ENCODE measurements at regions not wholly inside any gene's neighbourhood (a gene's known extent, or its start where the extent isn't known, plus 50 kb on each side); places are given as distances from the start of the nearest gene placed in this dataset.

DNA sequence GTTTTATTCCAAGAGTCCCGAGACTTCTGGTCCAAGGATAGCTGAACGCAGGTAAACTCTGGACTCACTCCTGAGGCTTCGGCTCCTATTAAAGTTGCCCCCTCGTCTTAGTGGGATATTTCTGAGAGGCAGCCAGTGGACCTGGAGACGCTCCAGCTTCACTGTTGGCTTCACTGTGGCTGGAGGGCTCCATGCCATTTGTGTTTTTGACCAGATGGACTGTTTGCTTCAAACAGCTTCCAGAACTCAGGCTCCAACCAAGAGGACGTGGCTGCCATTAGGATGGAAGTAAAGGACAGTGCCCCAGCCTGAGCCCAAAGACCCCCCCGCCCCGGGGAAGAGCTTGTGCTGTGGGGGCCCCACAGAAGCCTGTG is 94.4 kb upstream of the LDAH start:
- TF ChIP-seq TSHZ2 (CRISPR knock-in tag; IDR thresholded peaks at IDR 0.05): no peak
- TF ChIP-seq BACH2 (CRISPR knock-in tag; IDR thresholded peaks at IDR 0.05; ENCODE audit: borderline replicate concordance): no peak
- TF ChIP-seq TOX (CRISPR knock-in tag; IDR thresholded peaks at IDR 0.05; ENCODE audit: borderline replicate concordance): no peak
- no peak for TF ChIP-seq TCF4 (CRISPR knock-in tag; IDR thresholded peaks at IDR 0.05; ENCODE audit: borderline replicate concordance)
- no peak for TF ChIP-seq PPARA (CRISPR knock-in tag; IDR thresholded peaks at IDR 0.05; ENCODE audit: borderline replicate concordance)
- no peak for TF ChIP-seq GLIS3 (CRISPR knock-in tag; IDR thresholded peaks at IDR 0.05)
- no peak for TF ChIP-seq SNAI2 (CRISPR knock-in tag; IDR thresholded peaks at IDR 0.05)
- no peak for TF ChIP-seq ZFP30 (CRISPR knock-in tag; IDR thresholded peaks at IDR 0.05)
- TF ChIP-seq ESRRG (CRISPR knock-in tag; IDR thresholded peaks at IDR 0.05): no peak
- no peak for TF ChIP-seq ISL1 (CRISPR knock-in tag; IDR thresholded peaks at IDR 0.05)
- no peak for TF ChIP-seq CSDC2 (CRISPR knock-in tag; IDR thresholded peaks at IDR 0.05)
- TF ChIP-seq, protein P1, sequence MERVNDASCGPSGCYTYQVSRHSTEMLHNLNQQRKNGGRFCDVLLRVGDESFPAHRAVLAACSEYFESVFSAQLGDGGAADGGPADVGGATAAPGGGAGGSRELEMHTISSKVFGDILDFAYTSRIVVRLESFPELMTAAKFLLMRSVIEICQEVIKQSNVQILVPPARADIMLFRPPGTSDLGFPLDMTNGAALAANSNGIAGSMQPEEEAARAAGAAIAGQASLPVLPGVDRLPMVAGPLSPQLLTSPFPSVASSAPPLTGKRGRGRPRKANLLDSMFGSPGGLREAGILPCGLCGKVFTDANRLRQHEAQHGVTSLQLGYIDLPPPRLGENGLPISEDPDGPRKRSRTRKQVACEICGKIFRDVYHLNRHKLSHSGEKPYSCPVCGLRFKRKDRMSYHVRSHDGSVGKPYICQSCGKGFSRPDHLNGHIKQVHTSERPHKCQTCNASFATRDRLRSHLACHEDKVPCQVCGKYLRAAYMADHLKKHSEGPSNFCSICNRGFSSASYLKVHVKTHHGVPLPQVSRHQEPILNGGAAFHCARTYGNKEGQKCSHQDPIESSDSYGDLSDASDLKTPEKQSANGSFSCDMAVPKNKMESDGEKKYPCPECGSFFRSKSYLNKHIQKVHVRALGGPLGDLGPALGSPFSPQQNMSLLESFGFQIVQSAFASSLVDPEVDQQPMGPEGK (CRISPR knock-in tag; IDR thresholded peaks at IDR 0.05; ENCODE audit: borderline replicate concordance): no peak
- TF ChIP-seq, protein P2, sequence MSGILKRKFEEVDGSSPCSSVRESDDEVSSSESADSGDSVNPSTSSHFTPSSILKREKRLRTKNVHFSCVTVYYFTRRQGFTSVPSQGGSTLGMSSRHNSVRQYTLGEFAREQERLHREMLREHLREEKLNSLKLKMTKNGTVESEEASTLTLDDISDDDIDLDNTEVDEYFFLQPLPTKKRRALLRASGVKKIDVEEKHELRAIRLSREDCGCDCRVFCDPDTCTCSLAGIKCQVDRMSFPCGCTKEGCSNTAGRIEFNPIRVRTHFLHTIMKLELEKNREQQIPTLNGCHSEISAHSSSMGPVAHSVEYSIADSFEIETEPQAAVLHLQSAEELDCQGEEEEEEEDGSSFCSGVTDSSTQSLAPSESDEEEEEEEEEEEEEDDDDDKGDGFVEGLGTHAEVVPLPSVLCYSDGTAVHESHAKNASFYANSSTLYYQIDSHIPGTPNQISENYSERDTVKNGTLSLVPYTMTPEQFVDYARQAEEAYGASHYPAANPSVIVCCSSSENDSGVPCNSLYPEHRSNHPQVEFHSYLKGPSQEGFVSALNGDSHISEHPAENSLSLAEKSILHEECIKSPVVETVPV (CRISPR knock-in tag; IDR thresholded peaks at IDR 0.05): no peak
- TF ChIP-seq CREB5 (CRISPR knock-in tag; IDR thresholded peaks at IDR 0.05; ENCODE audit: low read depth): no peak
- no peak for TF ChIP-seq RARB (CRISPR knock-in tag; IDR thresholded peaks at IDR 0.05)
- TF ChIP-seq ZNF8 (CRISPR knock-in tag; IDR thresholded peaks at IDR 0.05): no peak
- TF ChIP-seq ARNTL (CRISPR knock-in tag; IDR thresholded peaks at IDR 0.05; ENCODE audit: borderline replicate concordance, low read depth): no peak
- no peak for TF ChIP-seq OSR1 (CRISPR knock-in tag; IDR thresholded peaks at IDR 0.05)
- TF ChIP-seq ZC3H10 (CRISPR knock-in tag; IDR thresholded peaks at IDR 0.05): no peak
- peak; percentile 5 for ATAC-seq

DNA sequence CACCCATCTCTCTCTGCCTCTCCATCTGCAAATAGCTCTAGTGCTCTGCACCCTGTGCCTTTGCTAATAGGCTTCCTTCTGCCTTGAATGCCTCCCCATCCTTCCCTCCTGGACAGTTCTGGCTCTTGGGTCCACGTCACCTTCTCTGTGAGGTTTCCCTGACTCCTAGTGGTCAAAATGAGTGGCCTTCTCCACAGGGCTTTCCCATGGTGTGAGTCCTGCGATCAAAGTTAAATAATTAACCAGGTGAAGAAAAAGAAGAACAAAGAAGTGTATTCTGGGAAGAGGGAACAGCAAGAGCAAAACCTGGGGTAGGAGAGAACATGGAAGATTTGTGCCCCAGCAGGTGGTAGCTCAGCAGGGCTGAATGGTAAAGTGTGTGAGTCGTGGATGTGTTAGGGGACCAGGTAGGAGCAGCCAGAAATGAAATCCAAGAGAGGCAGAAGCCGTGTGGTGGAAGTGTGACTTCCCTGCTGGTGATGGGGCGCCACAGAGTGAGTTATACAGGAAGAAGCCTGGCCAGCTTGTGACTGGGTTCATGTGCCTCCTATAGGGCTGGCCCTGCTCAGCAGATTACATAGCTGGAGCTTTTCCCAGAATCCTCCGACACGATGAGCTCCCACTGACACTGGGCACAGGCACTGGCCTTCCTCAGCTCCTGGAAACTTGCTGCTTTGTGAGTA is 93.8 kb upstream of the LDAH start:
- ATAC-seq: peak; percentile 53
- no peak for TF ChIP-seq TCF4 (CRISPR knock-in tag; IDR thresholded peaks at IDR 0.05; ENCODE audit: borderline replicate concordance)
- TF ChIP-seq ARNTL (CRISPR knock-in tag; IDR thresholded peaks at IDR 0.05; ENCODE audit: borderline replicate concordance, low read depth): no peak
- no peak for TF ChIP-seq ZC3H10 (CRISPR knock-in tag; IDR thresholded peaks at IDR 0.05)
- no peak for TF ChIP-seq CREB5 (CRISPR knock-in tag; IDR thresholded peaks at IDR 0.05; ENCODE audit: low read depth)
- no peak for TF ChIP-seq RARB (CRISPR knock-in tag; IDR thresholded peaks at IDR 0.05)

DNA sequence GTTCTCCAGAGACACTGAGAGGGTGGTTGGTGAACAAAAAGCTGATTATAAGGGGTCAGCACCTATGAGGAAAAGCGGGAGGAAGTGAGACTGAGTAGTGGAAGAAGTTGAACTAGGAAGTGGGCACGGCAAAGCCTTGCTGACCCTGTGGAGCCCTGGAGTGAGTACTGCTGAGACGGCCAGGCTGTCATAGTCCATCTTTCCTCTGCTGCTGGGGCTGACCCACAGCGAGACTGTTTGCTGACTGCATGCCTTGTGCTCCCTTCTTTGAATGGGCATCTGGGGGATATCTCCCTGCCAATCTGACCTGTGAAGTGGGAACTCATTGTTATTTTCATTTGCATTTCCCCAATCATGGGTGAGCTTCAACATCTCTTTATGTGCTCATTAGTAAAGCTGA is 92.4 kb upstream of the LDAH start:
- ATAC-seq: no peak
- no peak for TF ChIP-seq PPARA (CRISPR knock-in tag; IDR thresholded peaks at IDR 0.05; ENCODE audit: borderline replicate concordance)
- TF ChIP-seq GLIS3 (CRISPR knock-in tag; IDR thresholded peaks at IDR 0.05): no peak

GRCh38 chr2:20914771-20915170 is 91.9 kb upstream of the LDAH start:
- ATAC-seq: no peak
- TF ChIP-seq ZFP30 (CRISPR knock-in tag; IDR thresholded peaks at IDR 0.05): no peak
- TF ChIP-seq GLIS3 (CRISPR knock-in tag; IDR thresholded peaks at IDR 0.05): no peak
- TF ChIP-seq ZNF565 (CRISPR knock-in tag; conservative IDR thresholded peaks at IDR 0.05; ENCODE audit: low read depth): no peak
- no peak for TF ChIP-seq CSDC2 (CRISPR knock-in tag; IDR thresholded peaks at IDR 0.05)
- TF ChIP-seq, protein P1 (CRISPR knock-in tag; IDR thresholded peaks at IDR 0.05; ENCODE audit: borderline replicate concordance): no peak
- no peak for TF ChIP-seq PPARA (CRISPR knock-in tag; IDR thresholded peaks at IDR 0.05; ENCODE audit: borderline replicate concordance)
- no peak for TF ChIP-seq BACH2 (CRISPR knock-in tag; IDR thresholded peaks at IDR 0.05; ENCODE audit: borderline replicate concordance)
